Stimulated activated CD4-positive, alpha-beta T cell treated with anti-CD3 and anti-CD28 coated beads, Interleukin-1b, Interleukin-23, amount 100 ng/mL, for 1 hour (primary cell): ENCODE measurements at regions not wholly inside any gene's neighbourhood (a gene's known extent, or its start where the extent isn't known, plus 50 kb on each side); places are given as distances from the start of the nearest gene placed in this dataset.

Source experiments
- DNase-seq, 2 donors: peaks; one replicate each; pipeline ENCODE4 v3.0.0-alpha.2; 2020; ENCODE audit warnings: low read depth in 2 of 2

DNA sequence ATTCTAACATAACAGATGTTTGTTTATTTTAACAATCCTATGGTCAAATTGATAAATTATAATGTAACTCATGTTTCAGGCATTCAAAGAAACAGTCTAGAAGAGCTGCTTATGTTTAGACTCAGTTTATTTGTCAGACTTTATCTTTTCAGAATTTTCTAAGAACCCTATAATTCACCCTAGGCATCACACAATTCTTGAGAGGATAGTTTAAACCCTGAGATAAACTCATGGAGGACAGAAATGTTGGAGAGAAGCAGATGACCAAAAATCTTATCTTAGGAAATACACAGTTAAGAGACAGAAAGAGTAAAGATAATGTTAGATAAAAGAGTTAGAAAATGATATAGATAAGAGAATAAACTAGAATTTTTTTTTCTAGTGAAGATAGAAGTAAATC is 1185.7 kb upstream of the SLC10A2 start:
- DNase-seq = no peak

DNA sequence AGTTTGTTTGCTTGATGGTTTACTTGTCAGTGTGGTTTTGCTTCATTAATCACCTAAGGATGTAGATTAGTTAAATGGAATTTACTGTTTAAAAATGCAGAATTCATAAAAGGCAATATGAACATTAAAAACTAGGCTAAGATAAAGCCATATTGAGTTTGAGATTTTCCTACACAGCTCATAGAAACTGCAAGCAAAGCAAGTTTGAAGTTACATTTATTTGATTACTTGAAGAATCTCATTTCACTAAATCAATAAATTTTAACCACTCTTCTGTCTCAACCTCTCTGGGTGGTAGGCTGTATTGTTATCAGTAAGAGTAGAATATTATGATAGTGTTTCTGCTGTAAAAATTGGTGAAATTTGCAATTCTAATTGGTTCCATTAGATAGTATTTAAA is 1180.7 kb upstream of the SLC10A2 start:
- no peak for DNase-seq

DNA sequence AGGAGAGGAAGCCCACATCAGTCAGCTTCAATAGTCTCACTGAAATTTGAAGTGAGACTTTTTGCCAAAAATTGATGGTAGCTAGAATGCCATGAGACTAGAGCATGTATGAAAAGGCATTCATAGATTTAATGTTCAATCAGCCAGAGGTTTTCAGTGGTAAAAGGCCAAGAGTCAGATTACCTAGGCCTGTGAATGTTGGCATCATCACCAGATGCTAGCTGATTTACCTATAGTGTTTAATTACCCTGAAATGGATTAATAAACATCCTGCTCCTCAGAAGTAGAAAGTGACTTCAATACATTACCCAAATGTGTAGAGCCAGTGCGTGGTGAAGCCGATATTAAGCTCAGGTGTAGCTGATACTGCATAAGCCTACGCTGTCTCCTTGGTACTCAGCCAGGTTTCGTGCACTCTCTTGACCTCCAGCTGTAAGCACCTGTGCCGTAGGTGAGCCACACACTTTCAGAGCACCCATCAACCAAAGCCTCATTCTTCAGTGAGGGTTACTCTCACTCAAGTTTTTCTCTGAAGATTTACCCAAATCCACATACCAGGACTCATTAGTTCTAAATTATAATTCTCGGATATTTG is 1140.3 kb upstream of the SLC10A2 start:
- DNase-seq = no peak

DNA sequence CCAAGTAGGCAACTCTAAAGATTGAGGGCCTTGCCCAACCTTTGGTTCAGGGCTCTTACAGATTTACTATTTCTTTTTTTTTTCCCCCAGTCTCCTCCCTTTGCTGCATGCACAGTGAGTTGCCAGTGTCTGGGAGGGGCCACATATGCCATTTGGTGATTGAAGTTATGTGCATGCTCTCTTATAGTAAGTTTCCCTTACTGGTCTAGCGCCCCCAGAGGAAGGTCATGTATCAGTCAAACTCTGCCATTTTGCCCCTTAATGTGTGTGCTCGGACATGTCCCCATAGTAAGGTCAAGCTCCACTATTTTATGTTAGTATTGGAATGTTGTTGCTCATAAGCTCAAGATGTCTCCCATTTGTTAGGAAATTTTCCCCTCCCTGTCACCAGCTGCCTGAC is 1138.0 kb upstream of the SLC10A2 start:
- no peak for DNase-seq

DNA sequence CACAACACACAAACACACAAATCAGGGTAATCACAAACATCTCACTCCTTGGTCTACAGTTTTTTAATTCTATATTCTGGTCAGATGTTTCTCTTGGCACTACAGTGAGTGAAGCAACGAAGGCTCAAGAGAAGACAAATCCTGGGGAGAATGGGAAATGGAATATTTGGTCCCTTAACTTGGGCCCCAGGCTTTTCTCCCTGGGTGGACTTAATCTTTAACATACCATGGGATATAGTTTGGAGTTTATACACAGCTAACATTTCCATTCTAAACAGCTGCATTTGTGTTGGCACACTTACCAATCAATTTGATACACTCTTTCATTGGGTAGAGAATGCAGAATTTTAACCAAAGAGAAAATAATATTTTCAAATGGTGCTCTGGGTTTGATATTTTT is 1132.6 kb upstream of the SLC10A2 start:
- DNase-seq = no peak

DNA sequence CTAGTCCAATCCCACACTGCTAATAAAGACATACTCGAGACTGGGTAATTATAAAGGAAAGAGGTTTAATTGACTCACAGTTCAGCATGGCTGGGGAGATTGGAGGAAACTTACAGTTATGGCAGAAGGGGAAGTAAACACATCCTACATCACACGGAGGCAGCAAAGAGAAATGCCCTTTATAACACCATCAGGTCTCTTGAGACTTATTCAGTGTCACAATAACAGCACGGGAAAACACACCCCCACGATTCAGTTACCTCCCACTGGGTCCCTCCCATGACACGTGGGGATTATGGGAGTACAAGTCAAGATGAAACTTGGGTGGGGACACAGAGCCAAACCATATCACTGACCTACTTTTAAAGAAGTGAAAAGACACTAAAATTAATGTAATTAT is 1130.4 kb upstream of the SLC10A2 start:
- no peak for DNase-seq

DNA sequence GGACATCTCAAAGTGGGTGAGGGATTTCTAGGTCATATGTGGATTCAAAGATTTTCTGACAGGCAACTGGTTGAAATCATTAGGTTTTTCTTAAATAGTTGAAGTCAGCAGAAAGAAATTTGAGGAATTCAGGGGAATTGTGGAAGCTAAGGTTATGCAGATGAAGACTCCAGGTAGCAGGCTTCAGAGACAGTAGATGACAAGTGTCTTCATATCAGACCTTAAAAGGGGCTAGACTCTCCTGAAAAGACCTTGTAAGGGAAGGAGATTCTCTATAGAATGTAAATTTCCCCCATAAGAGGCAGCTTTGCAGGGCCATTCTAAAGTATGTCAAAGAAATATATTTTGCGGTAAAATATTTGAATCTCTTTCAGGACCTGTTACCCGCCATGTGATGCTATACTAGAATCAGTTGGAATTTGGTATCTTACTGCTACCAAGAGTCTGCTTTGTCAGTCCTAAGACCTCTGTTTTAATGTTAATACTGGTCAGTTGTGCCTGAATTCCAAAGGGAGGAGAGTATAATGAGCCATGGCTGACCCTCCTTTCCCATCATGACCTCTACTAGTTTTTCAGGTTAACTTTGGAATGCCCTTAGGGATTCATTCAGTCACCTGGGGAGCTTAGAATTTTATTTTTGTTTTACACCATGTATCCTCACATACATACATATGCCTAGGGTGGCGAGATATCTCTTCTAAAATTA is 1115.5 kb upstream of the SLC10A2 start:
- DNase-seq = no peak

DNA sequence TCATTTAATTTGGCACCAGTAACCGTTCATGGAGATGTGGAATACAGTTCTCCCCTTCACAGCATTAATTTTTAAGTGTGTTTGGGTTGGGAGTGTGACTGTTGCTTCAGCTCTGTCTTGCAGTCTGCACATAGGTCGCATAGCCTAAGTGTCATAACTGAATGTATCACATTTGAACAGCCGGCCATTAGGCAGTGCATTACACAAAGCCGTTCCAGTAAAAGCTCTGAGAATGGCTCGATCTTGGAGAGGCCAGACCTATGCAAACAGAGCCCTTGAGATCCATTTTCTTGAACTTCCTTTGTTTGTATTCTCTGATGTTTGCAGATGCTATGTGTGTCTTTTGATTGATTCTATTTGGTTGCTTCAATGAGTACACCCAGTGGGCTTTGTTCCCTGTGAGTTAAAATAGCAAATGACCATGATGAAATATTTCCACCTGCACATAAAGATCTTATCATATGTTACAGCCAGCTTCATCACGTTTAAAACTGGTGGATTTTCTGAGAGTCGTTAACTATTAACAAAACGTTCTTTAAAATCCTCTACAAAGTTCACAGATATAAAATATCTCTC is 1104.9 kb upstream of the SLC10A2 start:
- DNase-seq = no peak

DNA sequence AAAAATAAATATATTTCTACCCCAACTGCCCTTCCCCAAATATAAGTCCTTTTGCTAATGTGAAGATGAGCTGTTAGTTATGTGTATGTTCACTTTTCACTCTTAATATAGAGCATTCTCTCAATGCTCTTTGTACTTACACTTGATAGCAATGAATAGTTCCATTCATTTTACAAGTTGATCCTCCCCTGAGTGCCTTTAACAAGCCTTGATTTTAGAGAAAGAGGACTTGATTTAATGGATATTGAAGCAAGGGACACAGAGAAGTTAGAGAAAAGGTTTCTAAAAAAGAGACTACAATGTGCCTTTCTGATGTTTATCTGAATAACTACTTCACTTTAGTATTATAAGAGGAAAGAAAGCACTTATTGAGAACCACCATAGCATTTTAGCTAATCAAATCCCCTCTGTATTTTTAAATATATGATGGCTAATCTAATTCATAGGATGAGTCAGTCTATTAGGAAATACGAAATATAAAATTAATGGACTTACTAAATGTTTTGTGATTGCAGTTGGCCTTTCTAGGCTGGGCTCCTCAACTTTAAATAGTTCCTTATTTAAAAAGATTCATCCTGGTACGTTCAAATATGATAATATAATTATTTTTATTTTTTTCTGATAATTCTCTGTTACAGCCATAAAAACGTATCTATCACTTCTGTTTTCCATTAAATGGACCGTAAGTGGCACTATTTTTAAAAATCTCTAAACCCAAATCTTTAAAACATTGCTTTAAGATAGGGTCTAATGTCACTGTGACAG is 1097.8 kb upstream of the SLC10A2 start:
- no peak for DNase-seq

DNA sequence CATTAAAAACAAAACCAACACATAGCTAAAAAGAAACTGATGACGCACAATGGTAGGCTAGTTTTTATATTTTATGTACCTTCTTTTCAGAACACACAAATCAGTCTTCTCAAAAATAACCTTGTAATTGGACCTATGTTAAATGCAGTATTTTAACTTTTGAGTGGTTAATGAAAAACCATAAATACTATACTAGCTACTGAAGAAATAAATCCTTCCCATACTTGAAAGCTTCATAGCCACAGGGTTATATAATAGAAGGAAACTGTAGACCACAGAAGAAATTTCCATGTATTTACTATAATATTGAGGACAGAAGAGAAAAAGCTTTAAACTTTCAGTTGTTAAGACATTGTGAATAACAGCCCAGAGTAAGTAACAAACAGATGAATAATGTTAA is 1094.3 kb upstream of the SLC10A2 start:
- no peak for DNase-seq

DNA sequence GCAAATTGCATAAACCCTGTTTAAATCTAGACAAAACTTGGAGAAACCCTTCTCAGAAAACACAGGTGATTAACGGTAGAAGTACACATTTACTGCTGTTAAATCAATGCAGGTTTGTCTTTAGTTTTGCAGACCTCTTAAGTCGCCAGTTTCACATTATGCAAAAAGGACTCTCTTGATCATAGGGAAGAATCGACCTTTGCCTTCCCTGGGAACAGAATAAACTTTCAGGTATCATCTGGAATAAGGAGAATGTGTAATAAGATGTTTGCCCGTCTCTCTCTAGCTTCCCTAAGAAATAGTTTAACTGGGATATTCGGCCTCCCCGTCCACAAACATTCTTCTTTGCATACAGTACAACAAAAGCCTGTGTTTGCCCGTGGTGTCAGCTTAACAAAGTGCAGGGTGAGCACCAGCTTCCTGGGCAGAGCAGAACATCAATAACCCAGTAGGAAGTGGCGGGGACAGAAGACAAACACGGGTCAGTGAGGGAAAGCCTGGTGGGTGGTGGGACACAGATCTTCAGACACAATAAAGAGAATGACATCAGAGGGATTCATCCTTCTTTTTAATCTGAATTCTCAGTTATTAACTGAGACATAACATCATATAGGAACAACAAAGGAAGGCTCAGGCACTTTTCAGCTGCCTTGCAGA is 1077.7 kb upstream of the SLC10A2 start:
- DNase-seq = no peak

DNA sequence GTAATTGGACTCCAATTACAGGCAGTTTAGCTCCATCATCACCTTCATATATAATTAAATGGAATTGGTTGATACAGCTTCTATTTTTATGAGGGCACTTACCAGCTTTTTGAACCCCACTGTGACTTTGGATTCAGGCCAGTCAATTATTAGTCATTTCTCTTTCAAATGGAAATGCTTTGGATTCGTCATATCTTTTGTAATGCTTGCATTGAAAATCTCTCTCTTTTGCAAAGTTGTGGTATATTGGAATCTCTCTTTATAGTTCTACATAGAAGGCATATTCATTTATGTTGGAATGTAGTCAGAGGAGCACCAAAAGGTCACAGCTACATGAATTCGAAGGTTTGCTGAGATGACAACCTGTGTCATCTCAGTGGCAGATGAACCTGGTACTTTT is 1074.3 kb upstream of the SLC10A2 start:
- DNase-seq = no peak

DNA sequence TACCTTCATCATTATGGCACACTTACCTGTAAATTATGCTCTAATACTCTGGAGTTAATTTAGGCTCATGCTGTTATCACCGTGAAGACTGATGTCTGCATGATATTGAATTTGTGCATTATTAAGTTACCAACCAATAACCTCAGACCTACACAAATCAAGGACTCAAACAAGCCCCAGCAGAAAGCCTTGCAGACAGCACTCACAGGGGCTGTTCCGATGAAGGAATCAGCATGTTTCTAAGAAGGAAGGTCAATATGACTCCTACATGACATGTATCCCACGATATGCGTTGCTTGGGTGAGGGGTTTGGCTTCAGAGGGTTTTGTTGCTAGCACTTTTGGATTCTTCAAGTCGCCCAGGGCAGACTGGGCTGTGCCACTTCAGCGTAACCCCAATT is 1071.2 kb upstream of the SLC10A2 start:
- no peak for DNase-seq

DNA sequence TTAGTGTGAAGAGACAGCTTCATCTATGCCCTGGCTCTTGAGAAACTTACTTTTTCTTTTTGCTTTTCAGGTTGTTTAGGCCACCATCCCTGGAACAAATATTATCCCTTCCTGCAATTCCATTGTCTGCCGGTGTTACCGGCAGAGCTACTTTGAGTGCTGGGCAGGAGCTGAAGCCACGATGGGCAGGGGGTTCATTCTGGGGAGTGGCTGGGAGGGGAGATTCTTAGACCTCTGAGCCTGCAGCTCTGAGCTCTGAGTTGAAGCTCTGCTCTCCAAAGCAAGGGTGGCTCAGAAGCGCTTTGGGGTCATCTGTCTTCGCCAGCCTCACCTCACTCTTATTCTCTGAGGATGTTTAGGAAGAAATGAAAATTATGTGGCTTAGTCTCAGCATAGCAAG is 1066.6 kb upstream of the SLC10A2 start:
- DNase-seq = no peak

DNA sequence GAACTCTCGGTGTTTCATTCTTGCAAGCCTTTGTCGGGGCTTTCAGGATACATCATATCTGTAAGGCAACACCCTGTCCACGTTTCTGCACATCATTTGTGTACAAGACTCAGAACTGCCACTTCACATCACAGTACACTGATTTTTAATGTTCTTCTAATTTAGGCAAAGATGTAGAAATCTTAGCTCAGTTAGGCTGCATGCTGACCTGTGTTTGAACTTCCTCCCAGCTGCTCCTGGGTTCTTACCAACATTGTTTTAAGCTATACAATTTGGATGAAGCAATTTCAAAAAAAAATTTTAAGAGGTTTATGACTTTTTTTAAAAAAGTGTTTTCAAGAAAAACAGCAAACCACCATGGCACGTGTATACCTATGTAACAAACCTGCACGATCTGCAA is 1047.9 kb upstream of the SLC10A2 start:
- DNase-seq = no peak

DNA sequence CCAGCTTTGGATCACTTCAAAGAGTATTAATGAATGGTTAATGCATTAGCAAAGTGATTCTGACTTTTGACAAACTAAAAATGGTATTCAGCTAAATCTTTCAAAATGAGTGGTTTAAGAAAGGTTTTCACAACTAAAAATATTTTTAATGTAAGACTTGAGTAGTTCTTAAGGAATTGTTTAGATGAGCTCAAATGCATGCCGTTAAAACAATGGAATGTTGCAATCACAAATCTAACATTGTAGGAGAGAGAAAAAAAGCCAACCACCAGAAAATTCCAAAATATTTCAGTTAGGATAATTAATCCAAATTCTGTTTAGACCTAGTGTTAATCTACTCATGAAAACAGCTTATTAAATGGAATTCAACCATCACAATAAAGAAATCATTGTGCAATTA is 1044.8 kb upstream of the SLC10A2 start:
- no peak for DNase-seq

DNA sequence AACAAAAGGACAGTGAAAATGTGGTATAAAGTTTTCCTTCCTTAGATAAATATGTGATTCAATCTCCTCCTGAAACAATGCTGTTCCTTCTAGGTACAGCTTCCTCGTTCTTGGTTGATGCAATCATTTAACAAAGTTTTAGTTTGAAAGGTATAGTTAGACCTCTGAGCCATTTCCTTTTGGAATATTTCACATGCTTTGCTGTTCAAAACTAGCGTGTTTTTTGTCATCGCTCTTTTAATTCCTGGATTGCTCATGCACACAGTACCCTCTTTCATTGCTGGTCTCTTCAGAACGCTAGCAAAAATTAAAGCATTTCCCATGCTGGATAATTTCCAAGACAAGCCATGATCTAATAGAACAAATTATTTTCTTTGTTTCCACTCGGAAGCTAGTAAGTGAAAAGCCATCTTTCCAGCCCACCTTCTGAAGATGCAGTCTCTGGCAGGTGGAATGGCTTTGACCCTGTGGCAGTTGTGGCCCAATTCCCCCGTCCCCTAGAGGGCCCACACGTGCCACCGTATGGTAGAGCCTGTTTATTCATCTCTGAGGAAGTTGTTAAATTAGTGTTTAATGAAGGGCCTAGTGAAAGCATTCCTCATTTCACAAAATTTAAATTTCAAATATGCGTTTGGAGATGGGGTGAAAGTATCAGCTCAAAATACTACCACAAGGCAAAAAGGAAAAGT is 1040.6 kb upstream of the SLC10A2 start:
- no peak for DNase-seq

DNA sequence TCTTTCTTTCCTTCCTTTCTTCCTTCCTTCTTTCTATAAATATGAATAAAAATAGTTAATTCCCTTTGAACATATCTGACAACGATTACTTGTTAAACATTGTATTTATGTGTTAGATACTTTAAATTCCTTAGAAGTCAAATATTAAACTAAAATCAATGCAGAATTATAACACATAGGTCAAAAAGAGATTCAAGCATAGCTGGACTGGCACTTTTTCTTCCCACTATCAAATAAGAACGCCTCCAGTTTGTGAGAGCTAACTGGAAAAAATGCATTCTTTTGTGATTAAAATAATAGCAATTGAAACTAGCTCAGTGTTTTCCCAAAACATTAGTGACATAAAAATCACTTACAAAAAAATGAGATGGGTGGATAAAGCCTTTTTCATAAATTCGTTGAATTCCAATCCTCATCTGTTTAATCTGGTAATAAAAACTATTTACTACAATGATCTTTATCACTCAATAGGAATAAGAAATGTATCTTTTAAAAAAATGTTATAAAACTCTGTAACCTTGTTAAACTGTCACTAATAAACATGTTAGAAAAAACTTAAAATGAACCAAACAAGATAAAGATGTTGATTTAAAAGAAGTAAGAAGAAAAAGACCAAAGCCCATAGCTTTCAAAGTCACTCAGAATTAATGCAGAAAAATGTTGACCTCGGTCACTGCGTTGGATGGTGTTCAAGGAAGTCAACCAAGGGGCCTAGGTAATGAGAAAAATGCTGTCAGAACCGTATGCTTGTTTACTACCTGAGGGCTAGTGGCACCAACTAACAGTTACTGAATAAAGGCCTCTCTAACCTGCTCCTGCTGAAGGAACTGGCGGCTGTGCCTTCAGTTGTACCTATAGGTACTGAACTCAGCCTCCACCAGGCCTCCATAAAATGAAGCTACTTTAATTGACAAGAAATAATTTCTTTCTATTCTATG is 1039.5 kb upstream of the SLC10A2 start:
- DNase-seq = no peak

DNA sequence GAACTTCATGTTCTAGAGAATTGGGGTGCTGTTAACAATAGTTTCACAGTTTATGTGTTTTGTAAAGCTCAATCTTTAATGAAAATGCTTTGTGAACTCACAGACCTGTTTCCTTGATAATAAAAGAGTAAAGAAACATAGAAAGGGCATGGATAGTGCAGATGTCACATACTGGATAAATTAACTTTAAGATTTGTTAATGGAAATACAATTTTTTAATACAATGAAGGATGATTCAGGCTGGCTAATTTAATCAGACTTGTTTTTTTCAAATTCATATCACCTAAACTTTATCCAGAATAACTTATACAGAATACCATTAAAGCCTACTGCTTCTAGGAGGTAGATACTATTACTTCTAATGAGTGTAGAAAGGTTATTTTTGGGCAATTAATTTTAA is 1033.5 kb upstream of the SLC10A2 start:
- DNase-seq = no peak

DNA sequence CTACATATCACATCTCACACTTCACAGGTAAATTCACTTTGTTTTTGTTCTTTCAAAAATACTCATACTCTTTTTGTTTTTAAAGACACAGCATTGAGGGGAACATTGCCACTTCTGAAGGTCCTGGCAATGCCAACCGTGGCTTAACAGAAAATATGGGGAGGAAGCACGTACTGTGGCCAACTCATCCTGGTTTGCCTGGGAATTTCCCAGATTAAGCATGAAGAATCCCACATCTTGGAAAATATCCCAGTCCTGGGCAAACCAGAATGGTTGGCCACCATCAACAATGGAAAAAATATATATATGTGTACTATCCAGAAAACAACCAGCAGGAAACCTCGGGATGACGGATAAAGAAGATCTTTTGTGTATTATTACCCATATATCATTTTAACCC is 1032.2 kb upstream of the SLC10A2 start:
- no peak for DNase-seq

DNA sequence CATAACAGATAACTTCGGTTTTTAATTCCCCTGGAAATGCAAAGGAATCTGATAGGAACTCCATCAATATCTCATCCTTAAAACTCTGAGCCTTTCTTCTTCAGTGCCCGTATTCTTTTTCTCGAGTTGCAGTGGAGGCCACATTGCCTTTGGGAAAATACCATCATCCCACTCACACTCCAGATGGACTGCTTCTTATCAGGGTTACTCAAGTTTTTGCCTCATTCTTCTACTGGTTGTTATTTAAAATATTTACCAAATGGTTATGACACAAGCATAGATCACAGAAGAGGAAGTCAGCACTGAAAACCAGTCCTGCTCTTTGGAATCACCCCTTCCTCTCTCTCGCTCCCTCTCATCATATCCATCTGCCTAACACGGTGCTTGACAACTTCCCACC is 1020.5 kb upstream of the SLC10A2 start:
- DNase-seq = no peak
